ENCODE measurements at regions not wholly inside any gene's neighbourhood (a gene's known extent, or its start where the extent isn't known, plus 50 kb on each side); places are given as distances from the start of the nearest gene placed in this dataset.

- TF ChIP-seq MXI1 (IDR thresholded peaks at IDR 0.05; ENCODE audit: borderline replicate concordance, low read depth, low read length) (no peak), CTCF (conservative IDR thresholded peaks at IDR 0.05; ENCODE audit: low read depth, low read length) (no peak), BHLHE40 (IDR thresholded peaks at IDR 0.05; ENCODE audit: low read depth, low read length) (no peak), POLR2A (IDR thresholded peaks at IDR 0.05; ENCODE audit: low read depth, low read length) (no peak), CEBPB (IDR thresholded peaks at IDR 0.05; ENCODE audit: low read depth, low read length) (no peak), RAD21 (IDR thresholded peaks at IDR 0.05; ENCODE audit: low read length) (no peak), NFE2L2 (IDR thresholded peaks at IDR 0.05; ENCODE audit: low read depth, low read length) (no peak), SMC3 (IDR thresholded peaks at IDR 0.05; ENCODE audit: low read depth, low read length) (no peak), CHD1 (IDR thresholded peaks at IDR 0.05; ENCODE audit: low read depth, low read length) (no peak)
- TF ChIP-seq, protein P1, sequence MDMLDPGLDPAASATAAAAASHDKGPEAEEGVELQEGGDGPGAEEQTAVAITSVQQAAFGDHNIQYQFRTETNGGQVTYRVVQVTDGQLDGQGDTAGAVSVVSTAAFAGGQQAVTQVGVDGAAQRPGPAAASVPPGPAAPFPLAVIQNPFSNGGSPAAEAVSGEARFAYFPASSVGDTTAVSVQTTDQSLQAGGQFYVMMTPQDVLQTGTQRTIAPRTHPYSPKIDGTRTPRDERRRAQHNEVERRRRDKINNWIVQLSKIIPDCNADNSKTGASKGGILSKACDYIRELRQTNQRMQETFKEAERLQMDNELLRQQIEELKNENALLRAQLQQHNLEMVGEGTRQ (IDR thresholded peaks at IDR 0.05; ENCODE audit: low read depth, low read length), result no peak
These were observed 408.6 kb downstream of the JRKL start for GRCh38 chr11:96798445-96798844.

Measured in IMR-90 (cell line).